IMR-90 (cell line): ENCODE measurements at regions not wholly inside any gene's neighbourhood (a gene's known extent, or its start where the extent isn't known, plus 50 kb on each side); places are given as distances from the start of the nearest gene placed in this dataset.

Experiments used
- ATAC-seq: fragments of 200-7000 bp; cut with Tn5 transposase; 2 replicates; pipeline ENCODE4 v1.9.1; 2020; ENCODE audit warnings: low read depth, mild to moderate bottlenecking, moderate library complexity
- BruUV-seq: library from RNA; stranded (reverse); fragments of 400-500 nt; replicated peaks from 2 replicates; lab custom pipeline; 2021; lab: Mats Ljungman, UMichigan
- CTCF ChIA-PET: fragments of 300-600 bp; formaldehyde crosslinking; extraction: SDS; loops from one replicate; lab custom pipeline; 2021; ENCODE audit warnings: antibody characterized with exemption; lab: Yijun Ruan, JAX
- POLR2A ChIA-PET: fragments of 300-600 bp; sonication (Branson Sonifier 250); formaldehyde crosslinking; loops from one replicate; lab custom pipeline; 2022; ENCODE audit warnings: antibody characterized with exemption; ENCODE audit not compliant: unreplicated experiment; lab: Charles Lee
- DNase-seq: peaks from one replicate; pipeline ENCODE4 v3.0.0; 2013
- H2AFZ ChIP-seq: replicated peaks from 2 replicates; pipeline ENCODE3; 2013; ENCODE audit warnings: low read length, mild to moderate bottlenecking; ENCODE audit not compliant: poor library complexity
- H2AK5ac ChIP-seq: 2 replicates; pipeline ENCODE4 v1.6.1; 2013; ENCODE audit warnings: low read depth, low read length, inconsistent platforms
- H2AK9ac ChIP-seq: replicated peaks from 2 replicates; pipeline ENCODE3; 2013; ENCODE audit warnings: mild to moderate bottlenecking, low read depth, low read length, moderate library complexity; ENCODE audit not compliant: poor library complexity
- H2BK120ac ChIP-seq: 2 replicates; pipeline ENCODE4 v1.6.1; 2013; ENCODE audit warnings: low read depth, low read length, inconsistent platforms
- H2BK15ac ChIP-seq: 3 replicates; pipeline ENCODE4 v1.6.1; 2013; ENCODE audit warnings: low read depth, low read length, inconsistent platforms
- H2BK20ac ChIP-seq: 2 replicates; pipeline ENCODE4 v1.6.1; 2013; ENCODE audit warnings: low read depth, mild to moderate bottlenecking, inconsistent platforms, low read length, moderate library complexity
- H2BK5ac ChIP-seq: 2 replicates; pipeline ENCODE4 v1.6.1; 2013; ENCODE audit warnings: mild to moderate bottlenecking, low read depth, low read length, inconsistent platforms; ENCODE audit not compliant: poor library complexity, severe bottlenecking
- H3K14ac ChIP-seq: replicated peaks from 2 replicates; pipeline ENCODE4 v1.6.1; 2013; ENCODE audit warnings: low read depth, low read length, inconsistent platforms
- H3K18ac ChIP-seq: 2 replicates; pipeline ENCODE4 v1.6.1; 2013; ENCODE audit warnings: low read depth, low read length, control low read depth
- H3K23ac ChIP-seq: 2 replicates; pipeline ENCODE4 v1.6.1; 2013; ENCODE audit warnings: low read depth, low read length, inconsistent platforms
- H3K27ac ChIP-seq: 2 replicates; pipeline ENCODE4 v1.5.1; 2013; ENCODE audit warnings: mild to moderate bottlenecking, control low read depth, low read length; ENCODE audit not compliant: insufficient read depth
- H3K27me3 ChIP-seq: 2 replicates; pipeline ENCODE4 v1.6.1; 2013; ENCODE audit warnings: low read length; ENCODE audit not compliant: control insufficient read depth, insufficient read depth
- H3K36me3 ChIP-seq: 2 replicates; pipeline ENCODE4 v1.6.1; 2013; ENCODE audit warnings: low read length, mixed read lengths; ENCODE audit not compliant: control insufficient read depth, insufficient read depth
- H3K4ac ChIP-seq: 2 replicates; pipeline ENCODE4 v1.6.1; 2013; ENCODE audit warnings: low read depth, low read length, inconsistent platforms
- H3K4me1 ChIP-seq: 2 replicates; pipeline ENCODE4 v1.6.1; 2013; ENCODE audit warnings: low read length, mixed read lengths; ENCODE audit not compliant: control insufficient read depth, insufficient read depth
- H3K4me2 ChIP-seq: 2 replicates; pipeline ENCODE4 v1.6.1; 2013; ENCODE audit warnings: low read depth, mild to moderate bottlenecking, control low read depth, low read length, moderate library complexity
- H3K4me3 ChIP-seq: 2 replicates; pipeline ENCODE4 v1.5.1; 2013; ENCODE audit warnings: low read depth, mild to moderate bottlenecking, control low read depth, low read length, moderate library complexity; ENCODE audit not compliant: insufficient read depth
- H3K56ac ChIP-seq: 2 replicates; pipeline ENCODE4 v1.6.1; 2013; ENCODE audit warnings: low read length, inconsistent platforms; ENCODE audit not compliant: insufficient read depth; ENCODE audit errors: extremely low read depth
- H3K79me1 ChIP-seq, 2 experiments: 2 replicates each; pipeline ENCODE4 v1.6.1; 2013; ENCODE audit warnings: low read length in 2 of 2, inconsistent platforms in 1 of 2, low read depth in 1 of 2
- H3K9ac ChIP-seq: 2 replicates; pipeline ENCODE4 v1.6.1; 2013; ENCODE audit warnings: low read depth, low read length, control low read depth
- H3K9me1 ChIP-seq: 2 replicates; pipeline ENCODE4 v1.6.1; 2013; ENCODE audit warnings: low read length, inconsistent platforms; ENCODE audit not compliant: insufficient read depth
- H3K9me3 ChIP-seq: 2 replicates; pipeline ENCODE4 v1.6.1; 2013; ENCODE audit warnings: low read length; ENCODE audit not compliant: control insufficient read depth, insufficient read depth
- H4K20me1 ChIP-seq: 2 replicates; pipeline ENCODE4 v1.6.1; 2013; ENCODE audit warnings: low read length, inconsistent platforms; ENCODE audit not compliant: insufficient read depth
- H4K5ac ChIP-seq: 2 replicates; pipeline ENCODE4 v1.6.1; 2013; ENCODE audit warnings: mild to moderate bottlenecking, low read depth, low read length, control low read depth
- H4K8ac ChIP-seq, 2 experiments: 2 replicates each; pipeline ENCODE4 v1.6.1; 2013; ENCODE audit warnings: low read depth in 2 of 2, low read length in 2 of 2, control low read depth in 1 of 2, inconsistent platforms in 1 of 2
- H4K91ac ChIP-seq: 2 replicates; pipeline ENCODE4 v1.6.1; 2013; ENCODE audit warnings: low read depth, low read length, inconsistent platforms; ENCODE audit not compliant: insufficient read depth
- BHLHE40 ChIP-seq: fragments of 150-350 bp; IDR thresholded peaks from 2 replicates; pipeline ENCODE4 v1.6.1; 2016; ENCODE audit warnings: mild to moderate bottlenecking, low read depth, low read length
- CEBPB ChIP-seq: IDR thresholded peaks from 2 replicates; pipeline ENCODE4 v1.6.1; 2012; ENCODE audit warnings: low read depth, low read length, improper control_type of control experiment
- CHD1 ChIP-seq: IDR thresholded peaks from 2 replicates; pipeline ENCODE4 v1.6.1; 2012; ENCODE audit warnings: low read depth, low read length, improper control_type of control experiment
- ELK1 ChIP-seq: fragments of 150-350 bp; IDR thresholded peaks from 2 replicates; pipeline ENCODE4 v1.6.1; 2016; ENCODE audit warnings: low read depth, mild to moderate bottlenecking, low read length, moderate library complexity, borderline replicate concordance
- FOS ChIP-seq: fragments of 150-350 bp; IDR thresholded peaks from 2 replicates; pipeline ENCODE4 v1.6.1; 2016; ENCODE audit warnings: low read depth, low read length
- MAFK ChIP-seq: IDR thresholded peaks from 2 replicates; pipeline ENCODE4 v1.6.1; 2012; ENCODE audit warnings: low read depth, low read length, improper control_type of control experiment
- MAZ ChIP-seq: IDR thresholded peaks from 2 replicates; pipeline ENCODE4 v1.6.1; 2012; ENCODE audit warnings: low read depth, mild to moderate bottlenecking, low read length, improper control_type of control experiment, moderate library complexity, borderline replicate concordance
- MXI1 ChIP-seq: IDR thresholded peaks from 2 replicates; pipeline ENCODE4 v1.6.1; 2012; ENCODE audit warnings: low read depth, mild to moderate bottlenecking, low read length, moderate library complexity, borderline replicate concordance
- NFE2L2 ChIP-seq: fragments of 150-350 bp; IDR thresholded peaks from 2 replicates; pipeline ENCODE4 v1.6.1; 2016; ENCODE audit warnings: low read depth, mild to moderate bottlenecking, low read length
- POLR2A ChIP-seq: IDR thresholded peaks from 2 replicates; pipeline ENCODE4 v1.6.1; 2012; ENCODE audit warnings: mild to moderate bottlenecking, low read depth, low read length
- RAD21 ChIP-seq: IDR thresholded peaks from 2 replicates; pipeline ENCODE4 v1.6.1; 2012; ENCODE audit warnings: low read length, improper control_type of control experiment
- RCOR1 ChIP-seq: IDR thresholded peaks from 2 replicates; pipeline ENCODE4 v1.6.1; 2012; ENCODE audit warnings: mild to moderate bottlenecking, low read length, improper control_type of control experiment; ENCODE audit not compliant: insufficient replicate concordance
- RFX5 ChIP-seq: IDR thresholded peaks from 2 replicates; pipeline ENCODE4 v1.8.0; 2012; ENCODE audit warnings: low read depth, mild to moderate bottlenecking, low read length, moderate library complexity
- SMC3 ChIP-seq: fragments of 150-350 bp; IDR thresholded peaks from 2 replicates; pipeline ENCODE4 v1.6.1; 2016; ENCODE audit warnings: low read depth, mild to moderate bottlenecking, antibody characterized with exemption, low read length, moderate library complexity
- dilution Hi-C: fragments of 300-500 bp; cut with HindIII; formaldehyde crosslinking; loops from one replicate; pipeline ENCODE4 v1.14.3; 2018; ENCODE audit warnings: low sequenced_read_pairs; ENCODE audit not compliant: unreplicated experiment
- in situ Hi-C: fragments of 300-500 bp; cut with MboI; formaldehyde crosslinking; loops from 3 replicates; pipeline ENCODE4 v1.14.3; 2019; ENCODE audit warnings: low sequenced_read_pairs, inconsistent platforms, mixed read lengths
- intact Hi-C: fragments of 100-400 bp; cut with micrococcal nuclease; formaldehyde crosslinking; loops from 2 replicates; pipeline ENCODE4 v1.10.0; 2022
- TF ChIP-seq, protein P1 (sequence below): conservative IDR thresholded peaks from 2 replicates; pipeline ENCODE4 v1.5.1; 2012; ENCODE audit warnings: mild to moderate bottlenecking, low read depth, low read length, improper control_type of control experiment
- TF ChIP-seq, protein P2 (sequence below): fragments of 150-350 bp; IDR thresholded peaks from 2 replicates; pipeline ENCODE4 v1.6.1; 2017; ENCODE audit warnings: mild to moderate bottlenecking, antibody characterized with exemption, low read length, low read depth

DNA sequence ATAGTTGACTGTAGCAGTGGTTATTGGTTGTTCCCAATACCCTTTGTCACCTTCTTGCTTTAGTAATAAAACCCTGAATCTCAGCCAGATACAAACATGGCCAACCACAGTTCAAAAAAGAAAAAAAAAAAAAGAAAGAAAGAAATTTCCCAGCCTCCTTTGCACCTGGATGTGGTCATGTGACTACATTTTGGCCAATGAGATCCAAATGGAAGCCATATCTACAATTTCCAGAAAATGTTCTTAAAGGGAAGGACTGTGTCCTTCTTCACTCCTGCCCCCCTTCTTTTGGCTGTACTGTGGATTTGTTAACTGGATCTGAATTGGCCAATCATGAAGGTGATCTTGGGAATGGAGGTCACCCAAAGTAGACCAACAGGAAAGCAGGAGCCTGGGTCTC, 141.9 kb downstream of the SOX9 start:
- Histone ChIP-seq H2BK15ac (no peak overlapping the region), H3K14ac (no peak overlapping the region), H3K9me3 (no peaks in the 10 kb centered on the region), H2BK120ac (no peak overlapping the region), H3K4me2 (no peak overlapping the region), H2AFZ (no peak overlapping the region), H2BK20ac (no peak overlapping the region), H3K9me1 (no peaks in the 10 kb centered on the region), H3K36me3 (no peaks in the 10 kb centered on the region), H2AK9ac (no peak overlapping the region), H2AK5ac (no peak overlapping the region), H4K20me1 (no peaks in the 10 kb centered on the region), H2BK5ac (no peak overlapping the region), H4K8ac (no peak overlapping the region), H3K56ac (no peak overlapping the region), H3K4me3 (no peak overlapping the region), H3K23ac (no peak overlapping the region), H3K79me1 (no peaks in the 10 kb centered on the region), H4K91ac (no peak overlapping the region), H3K18ac (no peak overlapping the region), H3K27ac (no peak overlapping the region), H3K4ac (no peak overlapping the region), H4K5ac (no peak overlapping the region), H3K4me1 (peaks cover 2% of the 10 kb centered on the region; the same call in 1 of the 2 replicates), H3K27me3 (peaks cover 7% of the 10 kb centered on the region), H3K9ac (no peak overlapping the region)
- in situ Hi-C loops (no loop called here), intact Hi-C loops (no loop called here), dilution Hi-C loops (no loop called here)
- DNase-seq (no peak), ATAC-seq (no peak)
- no TSS peak for BruUV-seq
- TF ChIP-seq, protein P1, sequence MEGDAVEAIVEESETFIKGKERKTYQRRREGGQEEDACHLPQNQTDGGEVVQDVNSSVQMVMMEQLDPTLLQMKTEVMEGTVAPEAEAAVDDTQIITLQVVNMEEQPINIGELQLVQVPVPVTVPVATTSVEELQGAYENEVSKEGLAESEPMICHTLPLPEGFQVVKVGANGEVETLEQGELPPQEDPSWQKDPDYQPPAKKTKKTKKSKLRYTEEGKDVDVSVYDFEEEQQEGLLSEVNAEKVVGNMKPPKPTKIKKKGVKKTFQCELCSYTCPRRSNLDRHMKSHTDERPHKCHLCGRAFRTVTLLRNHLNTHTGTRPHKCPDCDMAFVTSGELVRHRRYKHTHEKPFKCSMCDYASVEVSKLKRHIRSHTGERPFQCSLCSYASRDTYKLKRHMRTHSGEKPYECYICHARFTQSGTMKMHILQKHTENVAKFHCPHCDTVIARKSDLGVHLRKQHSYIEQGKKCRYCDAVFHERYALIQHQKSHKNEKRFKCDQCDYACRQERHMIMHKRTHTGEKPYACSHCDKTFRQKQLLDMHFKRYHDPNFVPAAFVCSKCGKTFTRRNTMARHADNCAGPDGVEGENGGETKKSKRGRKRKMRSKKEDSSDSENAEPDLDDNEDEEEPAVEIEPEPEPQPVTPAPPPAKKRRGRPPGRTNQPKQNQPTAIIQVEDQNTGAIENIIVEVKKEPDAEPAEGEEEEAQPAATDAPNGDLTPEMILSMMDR = no peak
- TF ChIP-seq BHLHE40 (no peak), SMC3 (no peak), POLR2A (no peak), MAZ (no peak), RFX5 (no peak), FOS (no peak), CHD1 (no peak), NFE2L2 (no peak), RCOR1 (no peak), MAFK (no peak), ELK1 (no peak), RAD21 (no peak), CEBPB (no peak), MXI1 (no peak)
- TF ChIP-seq, protein P2, sequence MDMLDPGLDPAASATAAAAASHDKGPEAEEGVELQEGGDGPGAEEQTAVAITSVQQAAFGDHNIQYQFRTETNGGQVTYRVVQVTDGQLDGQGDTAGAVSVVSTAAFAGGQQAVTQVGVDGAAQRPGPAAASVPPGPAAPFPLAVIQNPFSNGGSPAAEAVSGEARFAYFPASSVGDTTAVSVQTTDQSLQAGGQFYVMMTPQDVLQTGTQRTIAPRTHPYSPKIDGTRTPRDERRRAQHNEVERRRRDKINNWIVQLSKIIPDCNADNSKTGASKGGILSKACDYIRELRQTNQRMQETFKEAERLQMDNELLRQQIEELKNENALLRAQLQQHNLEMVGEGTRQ = no peak
- ChIA-PET CTCF (no interaction called here), POLR2A (no interaction called here)
